ENCODE measurements at regions not wholly inside any gene's neighbourhood (a gene's known extent, or its start where the extent isn't known, plus 50 kb on each side); places are given as distances from the start of the nearest gene placed in this dataset.

DNA sequence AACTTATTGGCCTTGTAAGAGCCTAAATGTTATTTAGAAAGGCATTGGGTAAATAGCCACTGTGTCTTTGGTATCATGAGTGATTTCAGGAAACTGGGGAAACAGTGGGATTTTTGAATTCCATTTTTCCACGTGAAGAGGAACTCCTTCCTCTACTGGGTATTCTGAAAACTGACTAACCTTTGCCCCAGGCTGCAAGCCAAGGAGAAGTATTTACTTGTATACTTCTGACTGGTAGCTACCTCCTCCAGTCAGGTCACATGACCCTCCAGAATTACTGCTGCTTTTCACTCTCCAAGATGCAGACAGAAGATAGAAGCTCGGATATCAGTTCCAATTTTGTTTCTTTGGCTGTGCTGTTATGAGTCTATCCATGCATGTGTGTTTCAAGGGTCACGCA, 50.9 kb upstream of the MAP3K13 start:
- no CpG with 5 or more reads among the region's 3 CpGs for WGBS, 2 experiments (ENCODE audit: extremely low coverage in 2 of 2, insufficient read length in 1 of 2)

More for the DNA sequence above, 50.9 kb upstream of the MAP3K13 start:
- Histone ChIP-seq H3K36me3 (ENCODE audit: control insufficient read depth, insufficient read depth, low read length) (peaks cover 3% of the 10 kb centered on the region), H3K9me3 (ENCODE audit: control insufficient read depth, insufficient read depth, low read length) (peaks cover 4% of the 10 kb centered on the region), H3K27me3 (ENCODE audit: control insufficient read depth, insufficient read depth, low read length) (no peaks in the 10 kb centered on the region), H2AK5ac (ENCODE audit: low read depth, low read length) (no peak overlapping the region), H2AFZ (replicated peaks; ENCODE audit: low read length, poor library complexity) (no peak overlapping the region), H3K4ac (ENCODE audit: low read depth, low read length) (no peak overlapping the region), H3K9me1 (ENCODE audit: insufficient read depth, low read length) (no peaks in the 10 kb centered on the region), H3K23ac (ENCODE audit: low read depth, low read length) (no peak overlapping the region), H3K4me1 (ENCODE audit: control insufficient read depth, insufficient read depth, low read length) (0 out of 2 replicates have a peak, but pooled peaks cover under 1% of the 10 kb centered on the region), H2BK5ac (ENCODE audit: low read depth, low read length, poor library complexity, severe bottlenecking) (no peak overlapping the region), H2BK15ac (ENCODE audit: low read depth, low read length) (no peak overlapping the region), H3K18ac (ENCODE audit: low read depth, low read length) (no peak overlapping the region), H4K5ac (ENCODE audit: low read depth, low read length) (no peak overlapping the region), H2AK9ac (replicated peaks; ENCODE audit: low read depth, low read length, poor library complexity) (no peak overlapping the region), H3K27ac (ENCODE audit: insufficient read depth, low read length) (no peak overlapping the region), H4K8ac (ENCODE audit: low read depth in 2 of 2, low read length in 2 of 2) (no peak overlapping the region), H3K4me2 (ENCODE audit: low read depth, low read length) (no peak overlapping the region), H3K14ac (replicated peaks; ENCODE audit: low read depth, low read length) (no peak overlapping the region), H3K56ac (ENCODE audit: extremely low read depth, insufficient read depth, low read length) (no peak overlapping the region), H2BK20ac (ENCODE audit: low read depth, low read length) (no peak overlapping the region), H4K91ac (ENCODE audit: insufficient read depth, low read depth, low read length) (no peak overlapping the region), H3K79me1 (ENCODE audit: low read depth in 1 of 2, low read length in 2 of 2) (no peaks in the 10 kb centered on the region; a peak in 1 of 4 replicates), H2BK120ac (ENCODE audit: low read depth, low read length) (no peak overlapping the region), H3K9ac (ENCODE audit: low read depth, low read length) (no peak overlapping the region), H4K20me1 (ENCODE audit: insufficient read depth, low read length) (no peaks in the 10 kb centered on the region), H3K4me3 (ENCODE audit: insufficient read depth, low read depth, low read length) (no peak overlapping the region)
- no peak for DNase-seq
- BruUV-seq (replicated peaks), result no TSS peak
- CTCF ChIA-PET, result interaction anchor here (0.9 kb wide), 1 partner anchor 10 kb away, joined by 3 read pairs; no protein-coding TSS in a partner anchor
- intact Hi-C loops (cut with micrococcal nuclease), result no loop called here
- TF ChIP-seq BHLHE40 (IDR thresholded peaks at IDR 0.05; ENCODE audit: low read depth, low read length) (no peak), RAD21 (IDR thresholded peaks at IDR 0.05; ENCODE audit: low read length) (no peak), CHD1 (IDR thresholded peaks at IDR 0.05; ENCODE audit: low read depth, low read length) (no peak), POLR2A (IDR thresholded peaks at IDR 0.05; ENCODE audit: low read depth, low read length) (no peak), MAZ (IDR thresholded peaks at IDR 0.05; ENCODE audit: borderline replicate concordance, low read depth, low read length) (no peak), SMC3 (IDR thresholded peaks at IDR 0.05; ENCODE audit: low read depth, low read length) (no peak), RFX5 (IDR thresholded peaks at IDR 0.05; ENCODE audit: low read depth, low read length) (no peak), ELK1 (IDR thresholded peaks at IDR 0.05; ENCODE audit: borderline replicate concordance, low read depth, low read length) (no peak), MAFK (IDR thresholded peaks at IDR 0.05; ENCODE audit: low read depth, low read length) (no peak), RCOR1 (IDR thresholded peaks at IDR 0.05; ENCODE audit: insufficient replicate concordance, low read length) (no peak), NFE2L2 (IDR thresholded peaks at IDR 0.05; ENCODE audit: low read depth, low read length) (no peak), CEBPB (IDR thresholded peaks at IDR 0.05; ENCODE audit: low read depth, low read length) (no peak), FOS (IDR thresholded peaks at IDR 0.05; ENCODE audit: low read depth, low read length) (no peak)
- TF ChIP-seq, protein P1, sequence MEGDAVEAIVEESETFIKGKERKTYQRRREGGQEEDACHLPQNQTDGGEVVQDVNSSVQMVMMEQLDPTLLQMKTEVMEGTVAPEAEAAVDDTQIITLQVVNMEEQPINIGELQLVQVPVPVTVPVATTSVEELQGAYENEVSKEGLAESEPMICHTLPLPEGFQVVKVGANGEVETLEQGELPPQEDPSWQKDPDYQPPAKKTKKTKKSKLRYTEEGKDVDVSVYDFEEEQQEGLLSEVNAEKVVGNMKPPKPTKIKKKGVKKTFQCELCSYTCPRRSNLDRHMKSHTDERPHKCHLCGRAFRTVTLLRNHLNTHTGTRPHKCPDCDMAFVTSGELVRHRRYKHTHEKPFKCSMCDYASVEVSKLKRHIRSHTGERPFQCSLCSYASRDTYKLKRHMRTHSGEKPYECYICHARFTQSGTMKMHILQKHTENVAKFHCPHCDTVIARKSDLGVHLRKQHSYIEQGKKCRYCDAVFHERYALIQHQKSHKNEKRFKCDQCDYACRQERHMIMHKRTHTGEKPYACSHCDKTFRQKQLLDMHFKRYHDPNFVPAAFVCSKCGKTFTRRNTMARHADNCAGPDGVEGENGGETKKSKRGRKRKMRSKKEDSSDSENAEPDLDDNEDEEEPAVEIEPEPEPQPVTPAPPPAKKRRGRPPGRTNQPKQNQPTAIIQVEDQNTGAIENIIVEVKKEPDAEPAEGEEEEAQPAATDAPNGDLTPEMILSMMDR (conservative IDR thresholded peaks at IDR 0.05; ENCODE audit: low read depth, low read length), result no peak
- POLR2A ChIA-PET (ENCODE audit: unreplicated experiment), result no interaction called here
- in situ Hi-C loops (cut with MboI; ENCODE audit: low sequenced_read_pairs), result no loop called here
- dilution Hi-C loops (cut with HindIII; ENCODE audit: low sequenced_read_pairs, unreplicated experiment), result no loop called here
- no peak for ATAC-seq (ENCODE audit: low read depth)
